Lower lobe of right lung (tissue), 2 donors: ENCODE measurements at regions not wholly inside any gene's neighbourhood (a gene's known extent, or its start where the extent isn't known, plus 50 kb on each side); places are given as distances from the start of the nearest gene placed in this dataset.

Source experiments
- ATAC-seq, 2 donors: fragments of 200-7000 bp; cut with Tn5 transposase; one replicate each; pipeline ENCODE4 v1.9.1; 2020 to 2022; ENCODE audit warnings: mild to moderate bottlenecking in 2 of 2, moderate library complexity in 2 of 2
- DNase-seq: peaks from one replicate; pipeline ENCODE4 v3.0.0-alpha.2; 2020
- H3K27ac ChIP-seq: fragments of 200-600 bp; one replicate; pipeline ENCODE4 v1.8.0; 2022
- H3K27me3 ChIP-seq: fragments of 200-600 bp; one replicate; pipeline ENCODE4 v1.8.0; 2022; ENCODE audit warnings: low read depth
- H3K36me3 ChIP-seq: fragments of 200-600 bp; one replicate; pipeline ENCODE4 v1.8.0; 2022; ENCODE audit warnings: mild to moderate bottlenecking
- H3K4me1 ChIP-seq: fragments of 200-600 bp; one replicate; pipeline ENCODE4 v1.8.0; 2022
- H3K4me3 ChIP-seq: fragments of 200-600 bp; one replicate; pipeline ENCODE4 v1.8.0; 2022; ENCODE audit warnings: mild to moderate bottlenecking
- H3K9me3 ChIP-seq: fragments of 200-600 bp; one replicate; pipeline ENCODE4 v1.8.0; 2022
- CTCF ChIP-seq: fragments of 200-600 bp; IDR thresholded peaks from one replicate; pipeline ENCODE4 v1.8.0; 2022; ENCODE audit warnings: antibody characterized with exemption, mild to moderate bottlenecking
- intact Hi-C: fragments of 100-400 bp; cut with DNase I; formaldehyde crosslinking; loops from one replicate; pipeline ENCODE4 v1.11.0; 2022
- donor health status: DM: no; HTN: yes; CAD: no; lungs with severe emphysema.

- ATAC-seq, result no peak
- H3K36me3 ChIP-seq, result no peaks in the 10 kb centered on the region
- no peak for TF ChIP-seq CTCF
Observed at GRCh38 chr4:97270051-97270450, 873.2 kb downstream of the STPG2 start.

GRCh38 chr4:97279391-97279790 is 863.9 kb downstream of the STPG2 start:
- ATAC-seq (no peak), DNase-seq (no peak)
- TF ChIP-seq CTCF, result no peak

More at GRCh38 chr4:97270051-97270450, 873.2 kb downstream of the STPG2 start:
- Histone ChIP-seq H3K9me3 (no peaks in the 10 kb centered on the region), H3K4me1 (no peaks in the 10 kb centered on the region), H3K4me3 (no peak overlapping the region), H3K27me3 (no peaks in the 10 kb centered on the region), H3K27ac (no peak overlapping the region)
- intact Hi-C loops, result no loop called here
- no peak for DNase-seq

GRCh38 chr4:97300561-97300960 is 842.7 kb downstream of the STPG2 start:
- no peak for DNase-seq
- ATAC-seq, result no peak
- intact Hi-C loops, result no loop called here
- H3K4me3 ChIP-seq, result no peak overlapping the region
- no peaks in the 10 kb centered on the region for H3K36me3 ChIP-seq
- H3K27ac ChIP-seq, result no peak overlapping the region
- H3K9me3 ChIP-seq, result peaks cover 14% of the 10 kb centered on the region
- no peak for TF ChIP-seq CTCF
- no peaks in the 10 kb centered on the region for H3K4me1 ChIP-seq
- H3K27me3 ChIP-seq, result no peaks in the 10 kb centered on the region

More at GRCh38 chr4:97279391-97279790, 863.9 kb downstream of the STPG2 start:
- intact Hi-C loops, result no loop called here
- Histone ChIP-seq H3K27me3 (no peaks in the 10 kb centered on the region), H3K36me3 (no peaks in the 10 kb centered on the region), H3K27ac (no peak overlapping the region), H3K4me3 (no peak overlapping the region), H3K4me1 (no peaks in the 10 kb centered on the region), H3K9me3 (peaks cover 9% of the 10 kb centered on the region)

GRCh38 chr4:97305351-97305750 is 837.9 kb downstream of the STPG2 start:
- Histone ChIP-seq H3K36me3 (no peaks in the 10 kb centered on the region), H3K4me1 (no peaks in the 10 kb centered on the region), H3K27me3 (no peaks in the 10 kb centered on the region), H3K4me3 (no peak overlapping the region), H3K9me3 (peaks cover 9% of the 10 kb centered on the region), H3K27ac (no peak overlapping the region)
- DNase-seq (no peak), ATAC-seq (no peak)
- no peak for TF ChIP-seq CTCF
- intact Hi-C loops, result no loop called here

- no peaks in the 10 kb centered on the region for H3K9me3 ChIP-seq
- no peaks in the 10 kb centered on the region for H3K27me3 ChIP-seq
- no peaks in the 10 kb centered on the region for H3K4me1 ChIP-seq
Observed at GRCh38 chr4:97309121-97309520, 834.2 kb downstream of the STPG2 start.

More at GRCh38 chr4:97309121-97309520, 834.2 kb downstream of the STPG2 start:
- H3K27ac ChIP-seq, result no peak overlapping the region
- no peaks in the 10 kb centered on the region for H3K36me3 ChIP-seq
- H3K4me3 ChIP-seq, result no peak overlapping the region
- intact Hi-C loops, result no loop called here
- ATAC-seq, result no peak
- no peak for DNase-seq
- no peak for TF ChIP-seq CTCF
